Forelimb muscle (tissue), 1 donor: ENCODE measurements at regions not wholly inside any gene's neighbourhood (a gene's known extent, or its start where the extent isn't known, plus 50 kb on each side); places are given as distances from the start of the nearest gene placed in this dataset.
"Not testable (repeated sequence)": the region's sequence is repeated elsewhere in the genome, so short reads cannot be mapped to it uniquely, and the experiment has no call there.

Experiments used
- DNase-seq: peaks from one replicate; pipeline ENCODE4 v3.0.0-alpha.2; 2013; ENCODE audit warnings: low read depth

DNA sequence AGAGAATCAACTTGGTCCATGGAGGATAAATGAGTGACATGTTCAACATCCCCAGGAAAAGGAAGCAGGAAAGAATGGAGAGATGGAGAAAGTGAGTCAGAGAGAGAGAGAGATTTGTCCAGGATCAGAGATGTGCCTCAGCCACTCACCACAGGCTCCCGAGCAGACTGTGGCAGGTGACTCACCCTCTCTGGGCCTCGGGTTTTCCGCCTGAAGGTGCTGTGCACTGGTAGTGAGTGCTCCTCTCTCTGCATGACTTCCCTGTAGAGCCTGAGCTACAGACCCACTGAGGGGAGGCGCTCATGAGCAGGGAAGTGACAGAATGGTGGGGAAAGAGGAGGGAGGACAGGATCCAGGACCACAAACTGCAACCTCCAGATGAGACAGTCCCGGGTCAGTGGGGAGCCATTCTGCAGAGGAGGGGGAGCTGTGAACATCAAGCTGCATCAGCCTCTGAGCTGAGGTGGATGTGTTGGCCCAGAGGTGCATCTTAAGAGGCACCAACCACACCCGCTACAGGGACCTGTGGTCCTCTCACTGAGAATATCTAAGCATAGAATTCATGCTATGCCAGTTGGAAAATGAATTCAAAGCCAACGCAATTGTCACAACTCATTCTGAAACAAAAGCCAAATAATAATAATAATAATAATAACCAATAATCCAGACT is 433.4 kb downstream of the BRD1 start:
- no peak for DNase-seq

DNA sequence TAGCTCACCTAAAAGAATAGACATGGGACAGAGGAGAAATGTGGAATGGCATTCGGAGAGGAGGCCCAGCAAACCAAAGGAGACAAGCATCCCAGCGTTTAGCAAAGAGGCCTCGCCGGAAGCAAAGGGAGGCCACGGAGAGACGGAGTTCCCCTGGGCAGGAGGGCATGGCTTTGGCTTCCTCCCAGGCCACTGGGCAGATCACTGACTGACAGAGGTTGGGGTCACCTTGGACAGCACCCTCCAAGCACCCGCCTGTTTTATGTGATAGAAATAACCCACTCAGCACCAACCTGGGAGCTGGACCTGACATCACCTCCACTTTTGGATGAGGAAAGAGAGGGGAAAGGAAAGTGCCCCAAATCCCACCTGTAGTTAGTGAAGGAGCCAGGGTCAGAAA is 434.1 kb downstream of the BRD1 start:
- no peak for DNase-seq

DNA sequence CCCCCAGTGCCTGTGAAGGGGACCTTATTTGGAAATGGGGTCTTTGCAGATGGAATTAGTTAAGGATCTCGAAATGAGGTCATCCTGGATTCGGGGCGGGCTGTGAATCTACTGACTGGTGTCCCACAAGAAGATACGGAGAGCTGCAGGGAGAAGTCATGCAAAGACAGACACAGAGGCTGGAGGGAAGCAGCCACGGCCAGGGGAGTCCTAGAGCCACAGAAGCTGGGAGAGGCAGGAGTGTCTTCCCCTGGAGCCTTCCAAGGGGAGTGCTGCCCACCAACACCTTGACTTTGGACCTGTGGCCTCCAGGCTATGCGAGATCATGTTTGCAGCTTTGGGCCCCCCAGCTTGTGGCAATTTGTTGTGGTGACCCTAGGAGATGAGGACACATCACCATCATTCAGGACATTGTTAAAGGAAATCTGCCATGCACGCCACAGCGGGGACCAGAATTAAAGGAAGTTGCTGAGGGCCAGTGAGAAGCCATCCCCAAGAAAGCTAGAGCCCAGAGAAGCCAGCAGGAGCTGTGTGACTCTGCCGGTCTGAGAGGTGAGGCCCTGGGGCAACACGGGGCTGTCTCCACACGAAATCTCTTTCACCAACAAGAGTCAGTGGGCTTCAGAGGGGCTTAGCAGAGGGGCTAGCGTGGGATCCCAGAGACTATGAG is 434.7 kb downstream of the BRD1 start:
- no peak for DNase-seq

DNA sequence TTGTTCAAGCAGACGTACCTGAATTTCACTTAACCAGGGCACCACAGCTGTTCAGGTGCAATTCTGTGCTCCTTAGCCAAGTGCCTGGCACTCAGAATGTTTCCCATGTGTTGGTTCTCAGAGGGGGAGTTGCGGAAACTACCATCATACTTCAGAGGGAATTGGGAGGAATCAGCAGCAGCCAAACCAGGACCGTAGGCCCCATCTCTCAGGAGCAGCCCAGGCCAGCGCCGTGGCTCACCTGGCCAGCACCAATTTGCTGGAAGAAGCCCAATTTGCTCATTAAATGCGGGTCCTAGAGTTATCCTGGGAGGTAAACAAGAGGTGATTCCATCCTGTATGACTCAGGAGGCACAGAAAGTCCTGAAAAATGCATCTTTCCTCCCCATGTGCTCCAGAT is 435.4 kb downstream of the BRD1 start:
- DNase-seq: no peak

DNA sequence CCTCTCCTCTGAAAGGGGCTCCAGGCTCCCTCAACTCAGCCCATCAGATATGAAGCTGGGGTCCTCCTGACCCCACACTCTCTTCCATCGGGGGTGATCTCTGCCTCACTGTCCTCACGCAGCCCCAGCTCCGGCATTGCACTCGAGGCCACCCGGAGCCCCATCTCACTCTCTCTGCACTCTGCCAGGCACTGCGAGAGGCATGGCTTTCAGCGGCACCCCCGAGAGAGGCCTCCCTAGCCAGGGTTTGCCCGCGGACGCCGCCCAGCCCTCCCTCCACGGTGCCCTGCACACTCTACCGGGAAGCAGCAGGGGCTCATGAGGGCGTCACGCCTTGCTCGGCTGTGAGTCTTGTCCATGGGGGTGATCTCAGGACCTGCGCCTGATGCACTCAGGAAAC is 436.2 kb downstream of the BRD1 start:
- no peak for DNase-seq

DNA sequence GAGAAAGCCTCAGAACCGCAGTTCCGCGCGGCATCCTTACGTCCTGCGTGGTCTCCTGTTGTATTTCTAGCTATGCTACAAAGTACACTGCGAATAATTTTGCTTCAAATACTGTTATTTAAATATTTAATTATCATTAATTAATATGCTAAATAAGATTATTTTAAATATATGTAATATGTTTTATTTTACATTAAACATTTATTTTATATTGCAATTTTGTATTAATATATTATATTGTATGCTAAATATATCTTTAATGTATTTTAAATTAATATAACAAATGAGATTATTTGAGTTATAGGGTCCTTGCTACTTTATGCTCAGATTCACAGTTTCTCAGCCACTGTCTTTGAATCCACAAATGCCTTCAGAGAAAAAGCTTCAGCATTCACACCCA is 436.7 kb downstream of the BRD1 start:
- DNase-seq: no peak

DNA sequence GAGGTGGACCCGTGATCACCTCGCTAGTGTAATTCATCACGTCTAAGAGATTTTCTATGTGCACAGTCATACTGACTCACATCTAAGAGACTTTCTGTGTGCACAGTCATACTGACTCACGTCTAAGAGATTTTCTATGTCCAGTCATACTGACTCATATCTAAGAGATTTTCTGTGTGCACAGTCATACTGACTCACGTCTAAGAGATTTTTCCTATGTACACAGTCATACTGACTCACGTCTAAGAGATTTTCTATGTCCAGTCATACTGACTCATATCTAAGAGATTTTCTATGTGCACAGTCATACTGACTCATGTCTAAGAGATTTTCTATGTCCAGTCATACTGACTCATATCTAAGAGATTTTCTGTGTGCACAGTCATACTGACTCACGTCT is 443.8 kb downstream of the BRD1 start:
- not testable (repeated sequence) for DNase-seq

DNA sequence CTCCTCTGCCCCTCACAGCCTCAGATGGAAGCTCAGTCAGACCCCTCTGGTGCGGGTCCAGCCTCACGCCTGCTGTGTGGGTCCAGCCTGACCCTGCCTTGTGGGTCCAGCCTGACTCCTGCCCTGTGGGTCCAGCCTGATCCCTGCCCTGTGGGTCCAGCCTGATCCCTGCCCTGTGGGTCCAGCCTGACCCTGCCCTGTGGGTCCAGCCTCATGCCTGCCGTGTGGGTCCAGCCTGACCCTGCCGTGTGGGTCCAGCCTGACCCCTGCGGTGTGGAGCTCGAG is 445.3 kb downstream of the BRD1 start:
- DNase-seq: no peak

DNA sequence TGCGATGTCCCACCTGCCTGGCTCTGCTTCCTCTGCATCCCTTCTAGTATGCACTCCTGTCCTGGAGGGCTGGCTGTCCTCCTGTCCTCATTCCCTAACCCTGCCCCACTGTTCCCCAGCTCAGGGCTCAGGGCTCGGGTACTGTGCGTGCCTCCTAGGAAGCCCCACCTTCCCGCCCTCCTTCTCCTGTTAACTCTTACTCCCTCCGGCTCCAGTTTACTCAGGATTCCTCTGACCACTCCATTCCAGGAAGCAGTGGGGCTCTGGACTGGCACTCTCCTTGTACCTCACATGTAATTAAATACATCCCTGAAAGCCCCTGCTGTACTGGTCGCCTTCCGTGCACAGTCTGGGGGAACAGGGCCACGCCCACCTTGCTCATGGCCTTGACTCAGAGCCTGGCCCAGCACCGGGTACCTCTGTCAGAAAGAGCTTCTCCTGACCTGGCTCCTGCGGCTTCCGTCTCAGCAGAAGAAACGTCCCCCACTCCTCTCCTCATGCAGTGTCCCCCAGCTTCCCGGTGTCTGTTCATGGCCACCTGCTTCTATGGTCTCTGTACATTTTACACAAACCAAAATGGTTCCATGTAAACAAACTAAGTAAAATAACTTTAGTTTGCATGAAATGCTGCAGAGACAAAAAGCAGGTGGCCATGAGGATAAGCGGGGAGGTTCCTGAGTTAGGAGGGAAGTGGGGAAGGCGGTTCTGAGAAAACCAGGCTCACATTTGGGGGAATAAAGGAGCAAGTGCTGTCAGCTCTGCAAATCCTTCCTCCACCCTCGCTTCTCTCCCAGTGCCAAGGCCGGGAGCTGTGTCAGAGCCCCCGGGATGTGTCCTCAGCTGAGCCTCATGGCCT is 445.9 kb downstream of the BRD1 start:
- DNase-seq: no peak

DNA sequence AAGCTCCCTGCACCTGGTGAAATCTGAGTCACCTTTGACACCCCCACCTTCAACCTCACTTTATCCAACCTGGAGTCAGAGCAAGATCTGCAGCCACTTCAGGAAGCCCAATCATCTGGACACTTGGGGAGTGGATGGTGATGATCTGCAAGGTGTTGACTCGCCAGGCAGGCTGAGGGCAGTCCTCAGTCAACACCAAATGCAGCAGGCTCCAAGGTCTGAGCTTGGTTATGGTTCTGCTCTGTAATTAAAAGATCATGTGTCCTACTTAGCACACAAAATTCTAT is 446.9 kb downstream of the BRD1 start:
- no peak for DNase-seq

DNA sequence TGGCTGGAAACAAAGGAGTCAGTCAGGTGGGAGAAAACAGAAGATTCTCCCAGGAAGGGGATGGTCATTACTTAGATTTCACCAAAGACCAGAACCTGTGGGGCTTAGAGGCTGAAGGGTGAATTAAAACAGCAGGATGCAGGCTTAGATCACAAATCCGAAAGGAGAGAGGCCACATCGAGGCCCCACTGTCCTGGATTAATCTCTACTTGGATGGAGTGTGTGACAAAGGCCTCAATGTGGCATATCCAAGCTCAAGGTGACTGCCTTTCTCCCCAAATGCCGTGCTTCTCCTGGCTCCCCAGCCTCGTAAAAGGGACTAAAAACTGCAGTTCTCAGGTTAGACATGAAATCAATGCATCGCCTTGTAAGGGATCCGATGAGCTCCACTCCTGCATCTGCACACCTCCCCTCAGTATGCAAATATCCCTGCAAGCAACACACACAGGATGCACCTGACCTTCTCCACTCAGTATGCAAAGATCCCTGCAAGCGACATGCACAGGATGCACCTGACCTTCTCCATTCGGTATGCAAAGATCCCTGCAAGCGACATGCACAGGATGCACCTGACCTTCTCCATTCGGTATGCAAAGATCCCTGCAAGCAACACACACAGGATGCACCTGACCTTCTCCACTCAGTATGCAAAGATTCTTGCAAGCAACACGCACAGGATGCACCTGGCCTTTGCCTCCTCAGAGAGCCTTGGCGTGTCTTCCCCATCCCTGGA is 447.4 kb downstream of the BRD1 start:
- DNase-seq: no peak

DNA sequence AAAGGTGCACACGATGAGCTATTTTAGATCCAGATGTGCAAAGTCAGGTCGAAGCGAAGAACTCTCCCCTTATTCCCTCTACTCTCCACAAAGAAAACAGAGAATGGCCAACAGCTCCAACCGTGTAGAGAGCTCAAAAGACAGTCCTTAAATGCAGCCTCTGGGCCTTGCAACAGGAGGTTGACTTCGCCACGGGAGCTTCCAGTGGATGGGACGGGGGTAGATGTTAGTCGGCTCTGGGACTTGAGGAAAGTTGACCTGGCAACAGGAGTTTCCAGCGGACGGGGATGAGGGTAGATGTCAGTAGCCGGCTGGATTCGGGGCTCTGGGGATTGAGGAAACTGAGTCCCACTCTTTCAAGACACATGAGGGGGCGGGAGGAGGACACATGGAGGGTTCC is 450.4 kb downstream of the BRD1 start:
- no peak for DNase-seq

DNA sequence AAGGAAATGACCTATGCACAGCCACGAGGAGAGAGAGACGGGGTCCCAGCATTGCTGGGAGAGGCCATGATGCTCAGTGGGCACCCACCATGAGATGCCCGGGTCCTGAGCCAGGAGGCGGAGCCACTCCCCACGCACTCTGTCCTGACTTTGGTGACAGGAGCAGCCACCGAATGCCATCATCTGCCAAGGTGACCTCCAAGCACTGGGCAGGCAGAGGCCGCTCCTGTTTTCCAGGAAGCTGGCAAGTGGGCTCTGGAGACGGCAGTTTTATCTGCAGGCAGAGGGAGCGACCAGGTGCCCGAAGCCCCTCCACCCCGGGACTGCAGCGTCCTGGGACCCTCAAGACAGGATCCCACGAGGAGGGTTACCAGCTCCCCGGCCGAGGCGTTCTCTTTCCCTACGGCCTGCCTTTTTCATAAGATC is 453.9 kb downstream of the BRD1 start:
- DNase-seq: no peak

DNA sequence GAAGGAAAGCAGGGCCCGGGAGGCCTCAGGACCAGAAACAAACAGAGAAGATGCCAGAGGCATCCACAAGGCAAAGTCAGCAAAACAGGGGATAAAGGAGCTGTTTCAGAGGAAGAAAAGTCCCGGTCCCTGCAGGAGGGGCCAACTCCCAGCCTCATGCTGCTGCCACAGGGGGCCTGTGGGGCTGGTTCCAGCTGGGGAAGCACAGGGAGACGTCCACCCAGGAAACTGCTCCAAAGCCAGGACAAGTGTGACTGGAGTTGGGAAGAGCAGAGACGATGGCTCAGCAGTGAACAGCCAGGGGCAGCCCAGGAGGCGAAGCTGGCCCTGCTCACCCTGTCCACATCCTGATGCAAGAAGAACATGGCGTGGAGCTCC is 454.4 kb downstream of the BRD1 start:
- no peak for DNase-seq

DNA sequence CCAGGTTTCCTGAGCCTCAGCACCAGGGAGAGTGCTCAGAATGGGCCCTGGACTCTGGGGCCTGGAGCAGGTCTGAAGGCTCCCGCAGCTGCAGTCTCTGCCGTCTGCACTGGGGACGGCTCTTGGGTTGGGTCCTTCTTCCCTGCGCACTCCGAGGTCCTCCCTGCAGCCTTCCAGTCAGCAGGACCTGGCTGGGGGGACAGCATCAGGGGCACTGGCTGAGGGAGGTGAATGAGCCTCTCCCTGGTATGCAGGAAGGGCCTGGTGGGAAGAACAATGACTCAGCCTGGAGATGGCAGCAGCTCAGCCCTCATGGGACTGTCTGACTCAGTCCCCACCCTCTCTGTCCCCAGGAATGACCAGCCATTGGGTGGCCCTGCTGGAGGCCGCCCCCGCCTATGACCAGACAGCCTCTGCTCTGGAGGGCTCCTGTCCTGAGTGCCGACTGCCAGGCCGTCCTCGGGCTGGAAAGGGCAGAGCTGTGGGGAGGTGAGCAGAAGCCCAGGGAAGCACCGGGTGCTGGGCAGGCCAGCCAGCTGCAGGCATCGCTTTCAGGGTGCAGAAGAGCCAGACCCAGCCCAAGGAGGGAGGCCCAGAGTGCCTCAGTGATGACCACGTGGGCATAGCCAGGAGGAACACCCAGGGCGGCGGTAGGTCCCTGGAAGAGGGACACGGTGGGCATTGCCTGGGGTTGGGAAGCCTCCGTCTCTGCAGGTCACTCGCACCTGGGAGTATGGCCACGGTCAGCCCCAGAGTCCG is 455.0 kb downstream of the BRD1 start:
- no peak for DNase-seq

DNA sequence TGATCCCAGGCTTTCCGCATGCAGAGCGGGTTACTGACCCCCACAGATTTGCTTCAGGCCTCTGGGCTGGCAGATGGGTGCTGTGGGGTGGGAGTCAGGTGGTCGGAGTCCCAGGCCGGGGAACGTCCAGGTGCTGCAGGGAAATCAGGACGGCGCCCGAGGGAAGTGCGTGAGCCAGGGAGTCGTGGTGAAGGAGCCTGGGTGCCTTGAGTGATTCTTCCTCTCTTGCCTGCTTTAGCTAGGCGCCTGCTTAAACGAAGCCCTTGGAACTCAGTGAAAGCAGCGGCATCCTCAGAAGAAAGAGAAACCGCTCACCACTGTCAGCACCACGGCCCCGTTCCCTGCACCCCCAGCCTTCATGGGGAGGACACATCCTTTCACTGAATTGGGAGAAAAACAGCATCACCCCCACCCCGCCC is 455.6 kb downstream of the BRD1 start:
- DNase-seq: no peak

DNA sequence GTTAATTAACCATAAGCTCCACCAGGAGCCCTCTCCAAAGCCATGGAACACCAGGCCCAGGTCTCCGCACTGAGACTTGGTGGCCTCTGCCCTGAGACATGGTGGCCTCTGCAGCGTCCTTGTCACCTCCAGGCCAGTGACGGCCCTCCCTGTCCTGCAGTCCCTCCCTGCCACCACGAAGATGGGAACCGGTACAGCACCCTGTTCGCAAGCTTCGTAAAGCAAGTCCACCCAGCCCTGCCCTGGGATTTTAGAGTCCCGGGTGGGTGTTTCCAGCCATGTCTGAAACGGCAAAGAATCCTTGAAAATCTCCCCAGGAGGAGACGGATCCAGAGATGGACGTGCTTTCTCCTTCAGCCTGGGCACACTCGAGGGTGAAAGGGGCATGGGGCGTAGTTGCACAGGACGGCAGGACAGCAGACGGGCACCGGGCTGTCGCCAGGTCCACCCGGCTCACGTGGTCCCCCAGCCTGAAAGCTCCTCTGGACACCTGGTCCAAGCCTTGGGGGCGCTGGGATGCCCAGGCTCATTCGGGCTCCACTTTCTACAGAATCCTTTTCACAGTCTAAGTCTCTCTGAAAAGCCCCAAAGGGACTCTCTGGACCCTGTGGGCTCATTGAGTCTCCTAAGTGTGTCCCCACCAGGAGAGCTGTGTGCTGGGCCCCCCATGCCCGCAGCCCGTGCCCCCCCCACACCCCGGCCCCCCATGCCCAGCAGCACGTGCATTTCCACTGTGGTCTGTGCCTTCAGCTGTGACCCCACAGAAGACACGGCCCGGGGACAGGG is 456.2 kb downstream of the BRD1 start:
- DNase-seq: no peak

DNA sequence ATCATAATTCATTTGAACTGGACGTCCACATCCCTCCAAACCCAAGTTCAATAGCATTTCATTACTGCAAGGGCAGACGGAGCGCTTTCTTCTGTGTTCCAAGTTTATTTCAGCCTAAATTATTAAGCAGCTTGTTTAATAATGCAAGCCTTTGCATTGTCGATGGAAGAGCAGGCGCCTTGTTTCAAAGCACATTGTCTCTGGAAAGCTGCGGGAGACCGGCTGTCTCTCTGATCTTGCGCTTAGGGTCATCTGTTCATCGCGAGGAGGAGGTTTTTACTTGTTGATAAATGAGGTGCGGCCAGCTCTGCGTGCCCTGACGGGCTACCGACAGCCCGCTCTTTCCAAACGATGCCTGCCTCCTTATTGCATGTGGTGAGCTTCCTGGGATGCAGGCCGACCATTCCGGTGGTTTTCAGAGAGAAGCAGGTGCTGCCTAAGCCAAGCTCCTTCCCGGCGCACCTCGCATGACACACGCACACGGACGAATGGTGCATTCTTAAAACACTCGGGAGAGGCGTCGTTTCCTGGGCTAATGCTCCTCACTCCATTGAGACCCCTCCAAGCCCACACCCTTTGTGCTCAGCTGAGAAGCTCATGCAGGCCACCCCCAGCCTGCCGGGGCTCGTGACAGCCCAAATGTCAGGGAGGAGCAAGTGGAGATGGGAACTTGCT is 456.9 kb downstream of the BRD1 start:
- no peak for DNase-seq

DNA sequence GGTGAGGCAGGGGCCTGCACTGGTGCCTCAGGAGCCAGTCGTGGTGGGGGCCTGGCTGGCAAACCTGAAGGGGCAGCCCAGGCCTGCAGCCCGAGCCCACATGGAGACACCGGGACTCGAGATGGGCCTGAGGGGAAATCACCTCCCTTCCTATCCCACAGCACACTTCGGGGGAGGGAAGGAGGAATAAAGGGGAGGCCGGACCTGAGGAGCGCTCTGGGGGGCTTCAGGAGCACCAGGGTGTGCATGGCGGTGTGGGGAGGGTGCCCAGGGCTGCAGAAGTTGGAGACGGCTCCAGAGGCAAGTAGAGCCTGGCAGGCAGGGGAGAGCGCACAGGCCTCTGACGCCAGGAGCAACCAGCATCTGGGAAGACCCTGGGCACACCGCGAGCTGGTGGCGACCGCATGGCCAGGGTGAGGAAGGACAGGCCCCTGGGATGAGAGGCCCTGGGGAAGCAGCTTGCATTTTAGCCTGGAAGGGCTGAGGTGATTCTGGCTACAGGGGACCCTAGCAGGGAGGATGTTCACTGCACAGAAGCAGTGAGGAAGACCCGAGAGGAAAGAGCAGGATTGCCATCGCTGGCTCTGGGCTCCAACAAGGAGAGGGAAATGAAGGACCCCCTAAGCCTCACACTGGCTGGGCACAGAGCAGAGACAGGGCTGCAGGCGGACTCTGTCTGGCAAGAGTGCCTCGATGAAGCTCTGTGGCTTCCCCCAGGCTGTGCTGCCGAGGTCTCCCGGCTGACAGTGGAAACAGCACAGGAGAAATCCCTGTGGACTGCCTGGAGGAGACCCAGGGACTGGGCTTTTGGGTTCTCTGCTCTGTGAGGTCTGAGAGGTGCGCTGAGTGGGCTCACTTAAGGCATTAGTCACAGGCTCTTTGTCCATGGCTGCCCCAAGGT is 457.7 kb downstream of the BRD1 start:
- DNase-seq: no peak
